ENCODE measurements at regions not wholly inside any gene's neighbourhood (a gene's known extent, or its start where the extent isn't known, plus 50 kb on each side); places are given as distances from the start of the nearest gene placed in this dataset.

DNA sequence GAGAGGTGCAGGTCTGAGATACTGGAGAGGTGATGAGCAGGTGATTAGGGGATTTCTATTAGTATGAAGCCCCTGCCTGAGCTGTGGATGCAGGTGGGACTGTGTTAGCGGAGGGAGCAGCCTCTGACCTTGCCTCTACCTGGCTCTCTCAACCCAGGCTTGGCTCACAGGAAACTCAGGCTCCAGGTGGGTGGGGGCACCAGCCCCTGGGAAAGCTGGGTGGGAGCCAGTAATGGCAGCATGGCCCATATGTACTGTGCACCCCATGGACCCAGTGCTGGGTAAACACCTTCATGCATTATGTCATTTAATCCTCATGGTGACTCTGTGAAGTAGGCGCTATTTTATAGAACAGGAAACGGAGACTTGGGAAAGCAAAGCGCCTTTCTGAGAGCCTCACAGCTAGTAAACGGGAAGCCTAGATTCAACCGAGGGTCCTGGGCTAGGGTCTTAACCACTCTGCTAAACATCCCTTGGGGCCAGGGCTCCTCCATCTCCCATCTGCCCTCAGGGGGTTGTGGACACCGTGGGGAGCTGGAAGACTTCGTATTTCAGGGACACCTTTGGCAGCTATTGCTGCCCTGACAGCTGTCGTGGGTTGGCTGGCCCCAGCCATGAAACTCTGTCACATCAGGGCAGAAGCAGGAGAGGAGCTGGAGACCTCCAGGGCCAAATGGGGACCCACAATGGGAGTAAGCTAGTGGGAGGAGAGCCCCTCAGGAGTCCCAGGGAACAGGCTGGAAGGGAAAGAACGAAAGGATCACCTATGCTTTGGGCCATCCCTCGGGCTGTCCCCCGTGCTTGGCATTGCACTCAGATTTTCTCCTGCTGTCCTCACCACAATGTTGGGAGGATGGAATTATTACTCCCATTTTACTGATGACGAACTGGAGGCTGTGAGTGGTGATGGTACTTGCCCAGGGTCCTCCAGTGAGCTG is 59.6 kb upstream of the CSF3R start:
- no peak for DNase-seq (ENCODE audit: low read depth)

DNA sequence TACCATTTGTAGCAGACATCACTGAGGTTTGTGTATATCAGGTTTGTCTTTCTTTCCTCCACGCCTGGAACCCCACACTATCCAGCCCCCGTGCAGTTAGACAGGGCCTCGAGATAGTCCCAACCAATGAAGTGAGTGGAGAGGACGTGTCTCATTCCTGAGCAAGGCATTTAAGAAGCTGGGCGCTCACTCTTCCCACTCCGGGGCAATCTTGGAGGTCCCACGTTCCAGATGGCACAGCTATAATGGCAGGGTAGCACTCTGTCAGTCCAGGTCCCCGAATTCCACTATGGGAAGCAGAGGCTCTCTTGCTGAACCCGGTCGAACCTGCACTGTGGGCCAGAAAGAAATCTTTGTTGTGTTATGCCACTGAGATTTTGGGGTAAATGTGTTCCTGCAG is 57.3 kb upstream of the CSF3R start:
- DNase-seq (ENCODE audit: low read depth): no peak

DNA sequence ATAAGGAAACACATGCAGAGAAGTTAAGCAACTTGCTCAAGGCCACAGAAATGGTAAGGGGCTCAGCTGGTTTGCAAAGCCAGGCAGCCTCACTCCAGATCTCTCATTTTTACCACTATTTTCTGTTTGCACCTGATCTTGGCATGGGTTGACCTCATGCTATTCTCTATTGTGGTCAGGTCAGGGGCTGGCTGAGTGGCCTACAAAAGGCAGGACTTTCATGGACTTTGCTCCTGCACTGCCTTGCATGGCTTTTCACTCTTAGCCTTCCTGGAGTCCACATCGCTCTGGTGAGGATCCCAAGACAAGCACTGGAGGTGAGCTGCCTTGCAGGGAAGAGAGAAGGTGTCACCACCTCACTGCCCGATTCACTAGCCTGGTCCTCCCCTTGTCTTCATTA is 56.8 kb upstream of the CSF3R start:
- DNase-seq (ENCODE audit: low read depth): no peak

DNA sequence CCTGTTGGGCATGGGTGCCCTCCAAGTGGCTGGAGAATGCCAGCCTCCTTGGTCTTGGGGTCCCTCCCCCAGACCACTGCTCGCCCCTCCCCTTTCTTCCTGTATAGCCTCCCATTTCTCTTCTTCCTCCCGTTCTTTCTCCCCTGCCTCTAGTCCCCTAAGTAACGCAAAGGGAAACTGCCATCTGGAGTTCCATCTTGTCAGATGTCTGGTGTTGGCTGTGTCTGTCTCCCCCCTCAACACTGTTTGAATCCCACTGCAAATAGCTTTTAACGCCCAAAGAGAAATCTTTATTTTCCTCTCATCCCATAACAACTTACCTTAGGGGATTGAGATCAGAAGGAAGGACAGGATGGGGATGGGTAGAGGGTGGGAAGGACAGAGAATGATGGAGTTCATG is 55.3 kb upstream of the CSF3R start:
- DNase-seq (ENCODE audit: low read depth): no peak

DNA sequence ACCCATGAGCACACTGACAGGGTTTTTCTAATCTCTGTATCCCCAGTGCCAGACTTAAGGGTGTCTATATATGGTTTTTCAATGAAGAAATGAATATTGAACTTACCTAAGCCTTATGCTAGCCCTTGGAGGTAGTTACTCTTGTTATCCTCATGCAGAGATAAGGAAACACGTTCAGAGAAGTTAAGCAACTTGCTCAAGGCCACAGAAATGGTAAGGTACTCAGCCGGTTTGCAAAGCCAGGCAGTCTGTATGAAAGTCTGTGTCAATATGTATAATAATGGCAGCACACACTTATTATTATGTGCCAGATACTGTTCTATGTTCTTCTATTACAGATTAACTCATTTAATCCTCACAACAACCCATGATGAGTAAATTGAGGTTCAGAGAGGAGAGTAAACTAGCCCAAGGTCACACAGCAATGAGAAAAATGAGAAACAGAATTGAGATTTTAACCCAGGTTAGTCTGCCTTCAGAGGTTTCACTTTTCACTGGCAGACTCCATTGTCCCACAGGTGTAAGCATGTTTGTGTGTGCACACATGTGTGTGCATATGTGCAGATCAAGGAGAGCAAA is 54.6 kb upstream of the CSF3R start:
- DNase-seq (ENCODE audit: low read depth): no peak

DNA sequence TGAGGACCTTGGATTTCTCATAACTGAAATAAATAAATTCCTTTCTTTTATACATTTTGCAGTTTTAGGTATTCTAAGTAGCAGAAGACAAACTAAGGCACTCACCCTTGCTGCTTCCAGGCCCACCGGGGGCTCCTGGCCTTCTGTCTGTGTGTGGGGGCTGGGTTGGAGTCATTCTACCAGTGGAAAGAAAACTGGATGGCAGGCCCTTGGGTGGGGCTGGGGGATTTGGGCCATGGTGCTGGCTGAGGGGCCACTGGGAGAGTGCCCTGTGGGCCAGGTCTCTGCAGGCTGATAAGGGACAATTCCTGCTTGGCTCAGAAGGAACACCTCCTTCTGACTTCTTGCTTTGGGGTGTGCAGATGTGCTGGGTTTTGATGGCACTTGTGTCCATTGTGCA is 54.0 kb upstream of the CSF3R start:
- DNase-seq (ENCODE audit: low read depth): no peak

DNA sequence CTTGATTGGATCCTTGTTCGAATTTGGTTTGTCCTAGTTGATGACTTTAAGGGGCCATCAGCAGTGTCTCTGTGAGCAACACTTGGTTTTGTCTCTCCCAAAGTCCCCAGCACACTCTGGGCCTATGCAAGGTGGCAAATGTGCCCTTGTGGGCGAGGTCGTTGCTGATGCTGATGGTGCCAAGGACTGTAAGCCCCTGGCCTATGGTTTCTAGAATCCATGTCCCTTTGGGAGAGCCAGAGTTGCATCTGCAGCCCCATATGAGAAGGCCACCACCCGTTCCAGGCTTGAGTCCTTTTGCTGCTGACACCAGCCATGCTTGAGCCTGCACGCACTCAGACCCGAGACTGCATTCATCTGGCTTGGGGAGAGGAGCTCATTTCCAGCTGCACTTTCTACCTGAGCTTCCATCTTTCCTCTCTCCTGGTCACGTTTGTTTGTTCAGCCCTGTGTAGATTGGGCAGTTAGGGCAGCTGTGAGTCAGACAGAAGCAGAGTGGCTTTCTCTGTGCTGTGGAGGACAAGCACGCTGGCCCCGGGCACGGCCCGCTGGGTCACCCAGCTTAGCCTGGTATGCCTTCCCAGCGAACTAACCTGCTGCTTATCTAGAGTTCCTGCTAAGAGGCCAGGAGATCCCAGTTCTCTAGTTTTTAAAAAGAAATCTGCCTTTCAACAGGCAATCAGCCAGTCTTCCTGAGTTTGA is 52.1 kb upstream of the CSF3R start:
- DNase-seq (ENCODE audit: low read depth): no peak

DNA sequence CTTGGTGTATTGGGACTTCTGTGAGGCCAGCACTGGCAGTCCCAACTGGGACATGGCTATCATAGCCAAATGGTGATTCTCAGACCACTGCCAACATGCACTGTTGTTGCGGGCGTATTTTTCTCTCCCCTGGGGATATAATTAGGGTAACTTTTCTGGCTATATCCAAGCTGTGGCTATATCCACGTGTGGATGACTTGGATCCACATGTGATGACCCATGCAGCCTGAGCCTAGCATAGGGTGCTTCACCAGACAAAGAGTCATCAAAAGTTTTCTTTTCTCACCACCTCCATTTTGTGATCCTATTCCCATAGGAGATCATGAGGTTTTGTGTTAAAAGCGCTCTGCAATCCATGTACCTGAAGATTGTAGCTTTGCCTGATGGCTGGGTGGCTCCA is 51.2 kb upstream of the CSF3R start:
- DNase-seq (ENCODE audit: low read depth): no peak

DNA sequence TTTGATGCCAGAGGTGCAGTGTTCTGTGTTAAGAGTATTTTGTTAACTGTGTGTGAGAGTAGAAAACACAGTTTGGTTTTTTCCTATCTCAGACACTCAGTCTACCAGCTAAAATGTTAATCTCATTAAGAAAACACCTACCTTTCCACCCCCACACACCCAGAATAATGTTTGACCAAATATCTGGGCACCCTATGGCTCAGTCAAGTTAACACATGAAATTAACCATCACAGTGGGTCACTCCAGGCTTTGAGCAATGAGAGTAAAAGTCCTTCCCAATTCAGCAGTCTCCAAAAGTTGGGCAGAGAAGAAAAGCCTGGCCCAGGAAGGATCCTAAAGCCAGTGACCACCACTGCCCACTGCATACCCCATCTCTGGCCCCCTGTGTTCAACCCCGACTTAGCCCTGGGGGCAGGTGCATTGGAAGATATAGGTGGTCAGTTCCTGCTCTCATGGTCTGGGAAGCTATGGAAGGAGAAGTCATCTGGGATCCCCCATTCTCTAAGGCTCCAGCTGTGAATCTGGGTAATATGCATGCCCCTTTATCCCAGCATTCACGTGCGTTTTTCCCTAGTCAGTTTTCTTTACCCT is 50.2 kb upstream of the CSF3R start:
- no peak for DNase-seq (ENCODE audit: low read depth)
